ENCODE measurements at regions not wholly inside any gene's neighbourhood (a gene's known extent, or its start where the extent isn't known, plus 50 kb on each side); places are given as distances from the start of the nearest gene placed in this dataset.

- no peak overlapping the region for H3K27ac Mint-ChIP-seq
- DNase-seq, result no peak
- 95 to 100% methylated on average over 8 to 11 of the region's 11 CpGs for WGBS, 2 experiments (ENCODE audit: insufficient coverage in 1 of 2, insufficient read length in 1 of 2)
- no peak overlapping the region for H3K4me3 Mint-ChIP-seq
- no peak overlapping the region for H3K9ac ChIP-seq (ENCODE audit: extremely low read depth, low read length, poor library complexity, severe bottlenecking)
- H3K9me3 Mint-ChIP-seq, result no peaks in the 10 kb centered on the region
- no peaks in the 10 kb centered on the region for H3K9me3 ChIP-seq (ENCODE audit: control insufficient read depth, low read length)
- no peak overlapping the region for H3K4me3 ChIP-seq (ENCODE audit: low read length)
- peaks cover 5% of the 10 kb centered on the region for H3K4me1 ChIP-seq (ENCODE audit: control insufficient read depth, insufficient read depth, low read length)
- H3K36me3 ChIP-seq (ENCODE audit: control insufficient read depth, insufficient read depth, low read length), result no peaks in the 10 kb centered on the region
- H3K27ac ChIP-seq (ENCODE audit: low read depth, low read length), result no peak overlapping the region
- H3K27me3 ChIP-seq (ENCODE audit: control insufficient read depth, insufficient read depth, low read length, poor library complexity, severe bottlenecking), result no peaks in the 10 kb centered on the region
- H3K27me3 Mint-ChIP-seq (ENCODE audit: insufficient read depth), result peaks cover 14% of the 10 kb centered on the region
- peaks cover 10% of the 10 kb centered on the region for H3K4me1 Mint-ChIP-seq
- no peaks in the 10 kb centered on the region for H3K36me3 Mint-ChIP-seq (ENCODE audit: low read depth)
- no peak for TF ChIP-seq CTCF (conservative IDR thresholded peaks at IDR 0.05)
These were observed 208.3 kb downstream of the LY86 start for GRCh38 chr6:6796818-6797217.

DNA sequence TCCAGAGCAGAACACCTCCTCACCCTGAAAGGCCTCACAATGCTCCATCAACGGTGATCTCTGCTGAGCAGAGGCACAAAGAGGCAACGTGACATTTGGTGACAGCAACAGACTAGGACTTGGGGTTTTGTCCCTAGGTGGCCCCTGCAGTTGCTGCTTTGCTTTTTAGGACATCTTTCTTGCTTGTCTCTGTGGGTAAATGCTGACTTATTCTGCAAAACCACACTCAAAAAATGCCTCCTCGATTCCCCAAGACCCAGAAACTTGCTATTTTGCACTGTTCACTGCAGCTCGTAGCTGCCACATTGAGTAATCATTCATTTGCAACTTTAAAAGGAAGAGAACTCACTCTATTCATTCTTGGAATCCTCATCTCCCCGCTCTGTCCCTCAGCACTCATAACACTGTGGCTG is 209.9 kb downstream of the LY86 start:
- H3K9ac ChIP-seq (ENCODE audit: extremely low read depth, low read length, poor library complexity, severe bottlenecking), result no peak overlapping the region
- H3K27ac ChIP-seq (ENCODE audit: low read depth, low read length), result no peak overlapping the region
- DNase-seq, result no peak
- 79 to 85% methylated on average over 5 of the region's 5 CpGs for WGBS, 2 experiments (ENCODE audit: insufficient coverage in 1 of 2, insufficient read length in 1 of 2)
- TF ChIP-seq CTCF (conservative IDR thresholded peaks at IDR 0.05), result no peak
- H3K9me3 ChIP-seq (ENCODE audit: control insufficient read depth, low read length), result no peaks in the 10 kb centered on the region
- no peaks in the 10 kb centered on the region for H3K4me1 ChIP-seq (ENCODE audit: control insufficient read depth, insufficient read depth, low read length)
- peaks cover 16% of the 10 kb centered on the region for H3K27me3 Mint-ChIP-seq (ENCODE audit: insufficient read depth)
- H3K4me1 Mint-ChIP-seq, result no peaks in the 10 kb centered on the region
- H3K36me3 Mint-ChIP-seq (ENCODE audit: low read depth), result no peaks in the 10 kb centered on the region
- no peak overlapping the region for H3K4me3 Mint-ChIP-seq
- H3K27ac Mint-ChIP-seq, result no peak overlapping the region
- no peak overlapping the region for H3K4me3 ChIP-seq (ENCODE audit: low read length)
- no peaks in the 10 kb centered on the region for H3K36me3 ChIP-seq (ENCODE audit: control insufficient read depth, insufficient read depth, low read length)
- no peaks in the 10 kb centered on the region for H3K27me3 ChIP-seq (ENCODE audit: control insufficient read depth, insufficient read depth, low read length, poor library complexity, severe bottlenecking)
- H3K9me3 Mint-ChIP-seq, result no peaks in the 10 kb centered on the region

- Histone ChIP-seq H3K4me3 (ENCODE audit: low read length) (no peak overlapping the region), H3K9ac (ENCODE audit: extremely low read depth, low read length, poor library complexity, severe bottlenecking) (no peak overlapping the region), H3K36me3 (ENCODE audit: control insufficient read depth, insufficient read depth, low read length) (no peaks in the 10 kb centered on the region), H3K27me3 (ENCODE audit: control insufficient read depth, insufficient read depth, low read length, poor library complexity, severe bottlenecking) (no peaks in the 10 kb centered on the region), H3K9me3 (ENCODE audit: control insufficient read depth, low read length) (no peaks in the 10 kb centered on the region), H3K27ac (ENCODE audit: low read depth, low read length) (no peak overlapping the region), H3K4me1 (ENCODE audit: control insufficient read depth, insufficient read depth, low read length) (no peaks in the 10 kb centered on the region)
- 93 to 100% methylated on average over 1 to 6 of the region's 6 CpGs for WGBS, 2 experiments (ENCODE audit: insufficient coverage in 1 of 2, insufficient read length in 1 of 2)
- DNase-seq, result no peak
- H3K4me3 Mint-ChIP-seq, result no peak overlapping the region
- no peak for TF ChIP-seq CTCF (conservative IDR thresholded peaks at IDR 0.05)
- H3K36me3 Mint-ChIP-seq (ENCODE audit: low read depth), result no peaks in the 10 kb centered on the region
- H3K9me3 Mint-ChIP-seq, result no peaks in the 10 kb centered on the region
- peaks cover 21% of the 10 kb centered on the region for H3K27me3 Mint-ChIP-seq (ENCODE audit: insufficient read depth)
- no peak overlapping the region for H3K27ac Mint-ChIP-seq
- H3K4me1 Mint-ChIP-seq, result no peaks in the 10 kb centered on the region
These were observed 212.4 kb downstream of the LY86 start for GRCh38 chr6:6801005-6801335.
